ENCODE measurements at regions not wholly inside any gene's neighbourhood (a gene's known extent, or its start where the extent isn't known, plus 50 kb on each side); places are given as distances from the start of the nearest gene placed in this dataset.
"Not testable (repeated sequence)": the region's sequence is repeated elsewhere in the genome, so short reads cannot be mapped to it uniquely, and the experiment has no call there.

GRCh38 chr5:28984639-28985038 lies 1946.3 kb upstream of the CDH9 start:
- DNase-seq, result no peak

GRCh38 chr5:28975508-28975907 lies 1937.1 kb upstream of the CDH9 start:
- no peak for DNase-seq

- DNase-seq, result no peak
Observed at GRCh38 chr5:28967848-28968247, 1929.5 kb upstream of the CDH9 start.

GRCh38 chr5:28961816-28962215 lies 1923.4 kb upstream of the CDH9 start:
- DNase-seq, result no peak

GRCh38 chr5:28958581-28958980 lies 1920.2 kb upstream of the CDH9 start:
- no peak for DNase-seq

GRCh38 chr5:28957450-28957849 lies 1919.1 kb upstream of the CDH9 start:
- no peak for DNase-seq

- DNase-seq, result no peak
Observed at GRCh38 chr5:28954074-28954473, 1915.7 kb upstream of the CDH9 start.

GRCh38 chr5:28947865-28948264 lies 1909.5 kb upstream of the CDH9 start:
- DNase-seq, result no peak

- no peak for DNase-seq
Observed at GRCh38 chr5:28945859-28946258, 1907.5 kb upstream of the CDH9 start.

GRCh38 chr5:28929366-28929765 lies 1891.0 kb upstream of the CDH9 start:
- not testable (repeated sequence) for DNase-seq

- DNase-seq, result not testable (repeated sequence)
Observed at GRCh38 chr5:28928327-28928790, 1890.0 kb upstream of the CDH9 start.

- DNase-seq, result no peak
Observed at GRCh38 chr5:28927559-28928326, 1889.4 kb upstream of the CDH9 start.

- no peak for DNase-seq
Observed at GRCh38 chr5:28926422-28926821, 1888.0 kb upstream of the CDH9 start.

GRCh38 chr5:28917631-28918030 lies 1879.2 kb upstream of the CDH9 start:
- DNase-seq, result no peak

GRCh38 chr5:28914297-28914696 lies 1875.9 kb upstream of the CDH9 start:
- DNase-seq, result no peak

- no peak for DNase-seq
Observed at GRCh38 chr5:28903643-28904042, 1865.3 kb upstream of the CDH9 start.

- no peak for DNase-seq
Observed at GRCh38 chr5:28896949-28897348, 1858.6 kb upstream of the CDH9 start.

GRCh38 chr5:28880936-28881335 lies 1842.5 kb upstream of the CDH9 start:
- DNase-seq, result no peak

GRCh38 chr5:28877050-28877449 lies 1838.7 kb upstream of the CDH9 start:
- no peak for DNase-seq

- no peak for DNase-seq
Observed at GRCh38 chr5:28864006-28864405, 1825.6 kb upstream of the CDH9 start.

- DNase-seq, result no peak
Observed at GRCh38 chr5:28862860-28863196, 1824.4 kb upstream of the CDH9 start.

- no peak for DNase-seq
Observed at GRCh38 chr5:28862137-28862859, 1823.9 kb upstream of the CDH9 start.

- no peak for DNase-seq
Observed at GRCh38 chr5:28855626-28856025, 1817.2 kb upstream of the CDH9 start.

- DNase-seq, result no peak
Observed at GRCh38 chr5:28850320-28850921, 1812.0 kb upstream of the CDH9 start.
